ENCODE measurements at regions not wholly inside any gene's neighbourhood (a gene's known extent, or its start where the extent isn't known, plus 50 kb on each side); places are given as distances from the start of the nearest gene placed in this dataset.

DNA sequence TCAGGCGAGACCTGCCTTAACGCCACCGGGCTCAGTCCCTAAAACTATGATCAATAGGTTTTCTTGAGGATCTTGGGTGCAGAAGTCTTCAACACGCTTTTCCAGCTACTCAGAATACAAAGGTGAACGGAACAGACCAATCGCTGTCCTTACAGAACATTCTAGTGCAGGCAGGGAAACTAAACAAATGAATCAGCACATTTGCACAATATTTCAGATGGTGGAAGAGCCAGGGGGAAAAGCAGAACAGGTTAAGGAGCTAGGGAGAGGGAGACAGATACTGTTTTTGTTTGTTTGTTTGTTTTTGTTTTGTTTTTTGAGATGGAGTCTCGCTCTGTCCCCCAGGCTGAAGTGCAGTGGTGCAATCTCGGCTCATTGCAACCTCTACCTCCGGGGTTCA is 271.1 kb downstream of the TFAP2C start:
- no peak overlapping the region for H3K4ac ChIP-seq (ENCODE audit: low read depth, low read length)
- no peak overlapping the region for H4K8ac ChIP-seq (replicated peaks; ENCODE audit: insufficient read length, low read depth, low read length)
- H2AFZ ChIP-seq (ENCODE audit: low read length), result no peak overlapping the region
- no peak overlapping the region for H3K14ac ChIP-seq (ENCODE audit: insufficient read depth, low read length)
- no peak overlapping the region for H2BK5ac ChIP-seq (ENCODE audit: insufficient read length, low read length)
- no peak overlapping the region for H2AK5ac ChIP-seq (ENCODE audit: insufficient read length, low read length)
- H2BK120ac ChIP-seq (ENCODE audit: low read depth, low read length, poor library complexity, severe bottlenecking), result no peak overlapping the region
- Mint-ChIP-seq H3K4me1 (peaks cover 4 to 33% of the 10 kb centered on the region in 2 experiments), H3K27ac (no peak overlapping the region), H3K9me3 (peaks cover 4 to 12% of the 10 kb centered on the region in 2 experiments; a peak in 4 of 5 replicates), H3K4me3 (no peak overlapping the region), H3K27me3 (ENCODE audit: low read depth) (peaks cover 25% of the 10 kb centered on the region), H3K36me3 (ENCODE audit: insufficient read depth in 1 of 3, low read depth in 3 of 3) (peaks cover 0 to 12% (median 3%) of the 10 kb centered on the region in 3 experiments; a peak in 4 of 7 replicates)
- no peak overlapping the region for H3K27ac ChIP-seq (ENCODE audit: insufficient read length, low read depth, low read length)
- H3T11ph ChIP-seq (ENCODE audit: low read length), result no peak overlapping the region
- no peak overlapping the region for H3K56ac ChIP-seq (ENCODE audit: insufficient read length, low read depth, low read length)
- H3K18ac ChIP-seq (ENCODE audit: insufficient read length, low read depth, low read length), result no peak overlapping the region
- H3K23ac ChIP-seq (ENCODE audit: insufficient read length, low read depth, low read length), result no peak overlapping the region
- DNase-seq, result no peak
- no peak overlapping the region for H4K91ac ChIP-seq (ENCODE audit: insufficient read length, low read depth, low read length)
- TF ChIP-seq, protein P1, sequence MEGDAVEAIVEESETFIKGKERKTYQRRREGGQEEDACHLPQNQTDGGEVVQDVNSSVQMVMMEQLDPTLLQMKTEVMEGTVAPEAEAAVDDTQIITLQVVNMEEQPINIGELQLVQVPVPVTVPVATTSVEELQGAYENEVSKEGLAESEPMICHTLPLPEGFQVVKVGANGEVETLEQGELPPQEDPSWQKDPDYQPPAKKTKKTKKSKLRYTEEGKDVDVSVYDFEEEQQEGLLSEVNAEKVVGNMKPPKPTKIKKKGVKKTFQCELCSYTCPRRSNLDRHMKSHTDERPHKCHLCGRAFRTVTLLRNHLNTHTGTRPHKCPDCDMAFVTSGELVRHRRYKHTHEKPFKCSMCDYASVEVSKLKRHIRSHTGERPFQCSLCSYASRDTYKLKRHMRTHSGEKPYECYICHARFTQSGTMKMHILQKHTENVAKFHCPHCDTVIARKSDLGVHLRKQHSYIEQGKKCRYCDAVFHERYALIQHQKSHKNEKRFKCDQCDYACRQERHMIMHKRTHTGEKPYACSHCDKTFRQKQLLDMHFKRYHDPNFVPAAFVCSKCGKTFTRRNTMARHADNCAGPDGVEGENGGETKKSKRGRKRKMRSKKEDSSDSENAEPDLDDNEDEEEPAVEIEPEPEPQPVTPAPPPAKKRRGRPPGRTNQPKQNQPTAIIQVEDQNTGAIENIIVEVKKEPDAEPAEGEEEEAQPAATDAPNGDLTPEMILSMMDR (conservative IDR thresholded peaks at IDR 0.05), result no peak
- H3K4me2 ChIP-seq (ENCODE audit: insufficient read depth, insufficient read length, low read length), result no peak overlapping the region
- no peaks in the 10 kb centered on the region for H3K27me3 ChIP-seq (ENCODE audit: insufficient read depth, low read length)
- H2BK15ac ChIP-seq (ENCODE audit: low read depth, low read length), result no peak overlapping the region
- no peaks in the 10 kb centered on the region for H3K79me1 ChIP-seq (ENCODE audit: insufficient read depth, low read depth, low read length, poor library complexity, severe bottlenecking)
- H4K5ac ChIP-seq (ENCODE audit: insufficient read length, low read depth, low read length), result no peak overlapping the region
- H3K9me3 ChIP-seq (ENCODE audit: control insufficient read depth, low read depth, low read length), result no peaks in the 10 kb centered on the region
- no peaks in the 10 kb centered on the region for H4K20me1 ChIP-seq (ENCODE audit: control insufficient read depth, insufficient read depth, insufficient read length)
- H3K9ac ChIP-seq (ENCODE audit: extremely low read depth, insufficient read length, low read length), result no peak overlapping the region
- no peaks in the 10 kb centered on the region for H3K23me2 ChIP-seq (ENCODE audit: insufficient read length, low read depth, low read length, poor library complexity, severe bottlenecking)
- WGBS (ENCODE audit: extremely low coverage, insufficient read length, low lambda C conversion rate), result no CpG with 5 or more reads among the region's 9 CpGs
- no peak overlapping the region for H2BK20ac ChIP-seq (ENCODE audit: low read depth, low read length, poor library complexity, severe bottlenecking)
- no peak overlapping the region for H2BK12ac ChIP-seq (ENCODE audit: insufficient read length, low read depth, low read length)
- peaks cover 4% of the 10 kb centered on the region; the same call in 1 of the 2 replicates for H3K4me1 ChIP-seq (ENCODE audit: insufficient read depth, low read length)
- no peaks in the 10 kb centered on the region for H3K79me2 ChIP-seq (ENCODE audit: insufficient read depth, low read length)
